CD4-positive, alpha-beta T cell (primary cell): ENCODE measurements at regions not wholly inside any gene's neighbourhood (a gene's known extent, or its start where the extent isn't known, plus 50 kb on each side); places are given as distances from the start of the nearest gene placed in this dataset.

Experiments used
- ATAC-seq: fragments of 200-7000 bp; cut with Tn5 transposase; one replicate; pipeline ENCODE4 v1.10.0; 2022; ENCODE audit warnings: mild to moderate bottlenecking; ENCODE audit not compliant: poor library complexity
- CTCF ChIA-PET: fragments of 350-600 bp; sonication (Branson Sonifier 250); formaldehyde crosslinking; loops from one replicate; lab custom pipeline; 2021; ENCODE audit warnings: antibody characterized with exemption, inconsistent platforms; lab: Charles Lee
- POLR2A ChIA-PET: fragments of 350-600 bp; sonication (Branson Sonifier 250); formaldehyde crosslinking; loops from one replicate; lab custom pipeline; 2021; ENCODE audit warnings: antibody characterized with exemption, inconsistent platforms; lab: Charles Lee
- DNase-seq, 14 experiments: peaks; one replicate each; pipeline ENCODE4 v3.0.0-alpha.2; 2013 to 2020; ENCODE audit warnings: mixed read lengths in 2 of 14
- H3K27ac ChIP-seq, 2 donors: one replicate each; pipeline versions ENCODE4 v1.5.1 to v1.7.0; 2013; ENCODE audit warnings: low read length in 2 of 2, low read depth in 1 of 2, mild to moderate bottlenecking in 1 of 2
- H3K27me3 ChIP-seq, 2 experiments: 1 replicate in 1 of 2; 2 replicates in 1 of 2; pipeline versions ENCODE4 v1.6.1 to v1.7.0; 2013; ENCODE audit warnings: low read length in 2 of 2, control low read depth in 1 of 2, mild to moderate bottlenecking in 1 of 2, moderate library complexity in 1 of 2; ENCODE audit not compliant: insufficient read depth in 2 of 2, control insufficient read depth in 1 of 2
- H3K36me3 ChIP-seq: one replicate; pipeline ENCODE4 v1.6.1; 2013; ENCODE audit warnings: low read length, control low read depth; ENCODE audit not compliant: insufficient read depth
- H3K4me1 ChIP-seq: one replicate; pipeline ENCODE4 v1.6.1; 2013; ENCODE audit warnings: low read length, control low read depth; ENCODE audit not compliant: insufficient read depth
- H3K4me3 ChIP-seq: one replicate; pipeline ENCODE4 v1.5.1; 2013; ENCODE audit warnings: mild to moderate bottlenecking, low read length, moderate library complexity
- H3K9me3 ChIP-seq, 2 experiments: 1 replicate in 1 of 2; 2 replicates in 1 of 2; pipeline versions ENCODE4 v1.6.1 to v1.7.0; 2013; ENCODE audit warnings: low read length in 2 of 2, mild to moderate bottlenecking in 2 of 2, control low read depth in 1 of 2, moderate library complexity in 1 of 2; ENCODE audit not compliant: control insufficient read depth in 1 of 2, insufficient read depth in 1 of 2
- H3K27ac Mint-ChIP-seq: one replicate; pipeline ENCODE4 v1.8.0; 2020; ENCODE audit warnings: mixed read lengths
- H3K27me3 Mint-ChIP-seq: one replicate; pipeline ENCODE4 v1.8.0; 2021; ENCODE audit warnings: mixed read lengths
- H3K36me3 Mint-ChIP-seq: one replicate; pipeline ENCODE4 v1.8.0; 2021; ENCODE audit warnings: low read depth, mixed read lengths
- H3K4me1 Mint-ChIP-seq: one replicate; pipeline ENCODE4 v1.8.0; 2021; ENCODE audit warnings: low read depth, mixed read lengths
- H3K4me3 Mint-ChIP-seq: one replicate; pipeline ENCODE4 v1.8.0; 2020; ENCODE audit warnings: mild to moderate bottlenecking, mixed read lengths
- H3K9me3 Mint-ChIP-seq: one replicate; pipeline ENCODE4 v1.8.0; 2020; ENCODE audit warnings: mixed read lengths
- intact Hi-C, 2 experiments: fragments of 100-400 bp; cut with DNase I in 1 of 2; cut with micrococcal nuclease in 1 of 2; formaldehyde crosslinking; loops; one replicate each; pipeline versions ENCODE4 v1.15.1 to v1.9.0; 2023 to 2025; cut with DNase I, micrococcal nuclease
- TF ChIP-seq, protein P1 (sequence below): fragments of 200-600 bp; IDR thresholded peaks from one replicate; pipeline ENCODE4 v1.8.0; 2022; ENCODE audit warnings: antibody characterized with exemption, mild to moderate bottlenecking

DNA sequence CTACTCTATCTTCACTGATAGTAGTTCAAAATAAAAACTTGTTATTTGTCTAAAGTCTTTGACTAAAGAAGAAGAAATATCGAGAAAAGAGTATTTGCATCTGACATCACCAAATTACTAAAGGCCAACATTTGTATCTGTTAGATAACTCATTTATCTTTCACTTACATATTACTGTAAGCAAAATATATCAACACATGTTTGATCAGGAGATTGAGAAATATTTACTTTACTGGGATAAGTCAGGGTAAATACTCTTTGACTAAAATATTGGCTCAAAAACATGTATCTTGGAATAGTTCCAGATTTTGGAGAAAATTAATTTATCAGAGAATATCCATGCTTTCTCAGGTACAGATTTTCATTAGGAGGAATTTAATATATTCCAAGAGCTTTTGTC lies 306.0 kb downstream of the TENT5A start:
- Mint-ChIP-seq H3K9me3 (peaks cover 2% of the 10 kb centered on the region), H3K4me1 (no peaks in the 10 kb centered on the region), H3K27ac (no peak overlapping the region), H3K27me3 (no peaks in the 10 kb centered on the region), H3K36me3 (no peaks in the 10 kb centered on the region), H3K4me3 (no peak overlapping the region)
- CTCF ChIA-PET = no interaction called here
- Histone ChIP-seq H3K36me3 (no peaks in the 10 kb centered on the region), H3K9me3 (peaks cover 0 to 8% of the 10 kb centered on the region in 2 experiments), H3K27ac (no peak overlapping the region), H3K27me3 (no peaks in the 10 kb centered on the region), H3K4me1 (no peaks in the 10 kb centered on the region), H3K4me3 (no peak overlapping the region)
- no peak for ATAC-seq
- POLR2A ChIA-PET = no interaction called here
- DNase-seq = no peak
- TF ChIP-seq, protein P1, sequence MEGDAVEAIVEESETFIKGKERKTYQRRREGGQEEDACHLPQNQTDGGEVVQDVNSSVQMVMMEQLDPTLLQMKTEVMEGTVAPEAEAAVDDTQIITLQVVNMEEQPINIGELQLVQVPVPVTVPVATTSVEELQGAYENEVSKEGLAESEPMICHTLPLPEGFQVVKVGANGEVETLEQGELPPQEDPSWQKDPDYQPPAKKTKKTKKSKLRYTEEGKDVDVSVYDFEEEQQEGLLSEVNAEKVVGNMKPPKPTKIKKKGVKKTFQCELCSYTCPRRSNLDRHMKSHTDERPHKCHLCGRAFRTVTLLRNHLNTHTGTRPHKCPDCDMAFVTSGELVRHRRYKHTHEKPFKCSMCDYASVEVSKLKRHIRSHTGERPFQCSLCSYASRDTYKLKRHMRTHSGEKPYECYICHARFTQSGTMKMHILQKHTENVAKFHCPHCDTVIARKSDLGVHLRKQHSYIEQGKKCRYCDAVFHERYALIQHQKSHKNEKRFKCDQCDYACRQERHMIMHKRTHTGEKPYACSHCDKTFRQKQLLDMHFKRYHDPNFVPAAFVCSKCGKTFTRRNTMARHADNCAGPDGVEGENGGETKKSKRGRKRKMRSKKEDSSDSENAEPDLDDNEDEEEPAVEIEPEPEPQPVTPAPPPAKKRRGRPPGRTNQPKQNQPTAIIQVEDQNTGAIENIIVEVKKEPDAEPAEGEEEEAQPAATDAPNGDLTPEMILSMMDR = no peak
- intact Hi-C loops = no loop called here

DNA sequence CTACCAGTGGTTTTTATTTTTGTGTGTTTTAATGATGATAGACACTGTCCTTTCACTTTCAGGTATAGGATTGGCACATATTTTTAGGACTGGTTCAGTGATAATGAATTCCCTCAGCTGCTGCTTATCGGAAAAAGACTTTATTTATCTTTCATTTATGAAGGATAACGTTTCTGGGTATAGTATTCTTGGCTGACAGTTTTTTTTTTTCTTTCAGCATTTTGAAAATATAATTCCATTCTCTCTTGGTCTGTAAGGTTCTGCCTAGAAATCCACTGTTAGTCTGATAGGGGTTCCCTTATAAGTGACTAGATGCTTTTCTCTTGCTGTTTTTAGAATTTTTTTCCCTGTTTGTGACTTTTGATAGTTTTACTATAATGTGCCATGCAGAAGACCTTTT lies 313.1 kb downstream of the TENT5A start:
- Mint-ChIP-seq H3K27me3 (no peaks in the 10 kb centered on the region), H3K9me3 (peaks cover 19% of the 10 kb centered on the region), H3K27ac (no peak overlapping the region), H3K4me3 (no peak overlapping the region), H3K4me1 (no peaks in the 10 kb centered on the region), H3K36me3 (no peaks in the 10 kb centered on the region)
- H3K36me3 ChIP-seq = no peaks in the 10 kb centered on the region
- no peak for DNase-seq
- no peaks in the 10 kb centered on the region for H3K4me1 ChIP-seq
- peaks cover 11 to 15% of the 10 kb centered on the region in 2 experiments for H3K9me3 ChIP-seq
- ATAC-seq = no peak
- intact Hi-C loops = no loop called here
- no peaks in the 10 kb centered on the region for H3K27me3 ChIP-seq
- POLR2A ChIA-PET = no interaction called here
- CTCF ChIA-PET = interaction anchor here (0.6 kb wide), 1 partner anchor 781 kb away, joined by 3 read pairs; no protein-coding TSS in a partner anchor
- TF ChIP-seq, protein P1 = no peak
- no peak overlapping the region for H3K27ac ChIP-seq
- no peak overlapping the region for H3K4me3 ChIP-seq

GRCh38 chr6:81436990-81437389 lies 315.5 kb downstream of the TENT5A start:
- CTCF ChIA-PET = no interaction called here
- POLR2A ChIA-PET = no interaction called here
- Mint-ChIP-seq H3K9me3 (peaks cover 19% of the 10 kb centered on the region), H3K27me3 (no peaks in the 10 kb centered on the region), H3K4me1 (no peaks in the 10 kb centered on the region), H3K4me3 (no peak overlapping the region), H3K36me3 (no peaks in the 10 kb centered on the region), H3K27ac (no peak overlapping the region)
- H3K36me3 ChIP-seq = no peaks in the 10 kb centered on the region
- H3K9me3 ChIP-seq = peaks cover 4 to 15% of the 10 kb centered on the region in 2 experiments
- H3K27me3 ChIP-seq = no peaks in the 10 kb centered on the region
- TF ChIP-seq, protein P1 = no peak
- DNase-seq (no peak), ATAC-seq (no peak)
- intact Hi-C loops = no loop called here
- H3K4me3 ChIP-seq = no peak overlapping the region
- H3K4me1 ChIP-seq = no peaks in the 10 kb centered on the region
- no peak overlapping the region for H3K27ac ChIP-seq
